Activated CD4-positive, alpha-beta T cell treated with anti-CD3 and anti-CD28 coated beads, Interleukin-2, amount 50 U/mL, for 48 hours (primary cell): ENCODE measurements at regions not wholly inside any gene's neighbourhood (a gene's known extent, or its start where the extent isn't known, plus 50 kb on each side); places are given as distances from the start of the nearest gene placed in this dataset.

Experiments
- DNase-seq, 2 experiments: peaks; one replicate each; pipeline ENCODE4 v3.0.0-alpha.2; 2020

DNA sequence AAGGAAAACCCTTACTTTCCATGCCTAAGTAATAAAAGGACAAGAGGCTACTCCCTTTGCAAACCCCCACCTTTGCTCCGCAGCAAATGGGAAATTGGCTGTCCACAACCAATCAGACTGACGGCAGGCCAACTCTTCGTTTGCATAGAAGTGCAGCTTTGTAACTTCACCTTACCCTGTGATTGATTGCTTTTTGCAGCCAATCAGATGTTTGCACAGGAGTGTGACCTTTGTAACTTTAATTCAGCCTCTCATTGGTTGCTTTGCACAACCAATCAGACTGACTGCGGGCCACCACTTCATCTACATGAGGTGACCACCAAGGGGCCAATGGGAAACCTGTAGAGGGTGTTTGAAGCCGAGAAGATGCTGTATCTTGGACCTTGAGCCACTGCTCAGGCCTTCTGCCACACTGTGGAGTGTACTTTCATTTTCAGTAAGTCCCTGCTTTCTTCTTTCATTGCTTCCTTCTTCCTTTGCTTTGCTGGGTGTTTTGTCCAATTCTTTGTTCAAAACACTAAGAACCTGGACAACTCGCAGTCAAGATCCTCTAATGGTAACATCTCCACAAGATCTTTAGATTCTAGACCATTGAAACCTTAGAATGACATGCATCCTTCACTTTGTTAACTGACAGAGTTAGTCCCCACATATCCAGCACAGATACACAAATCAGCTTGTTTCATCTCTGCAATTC lies 51.3 kb upstream of the FREM1 start:
- no peak for DNase-seq

DNA sequence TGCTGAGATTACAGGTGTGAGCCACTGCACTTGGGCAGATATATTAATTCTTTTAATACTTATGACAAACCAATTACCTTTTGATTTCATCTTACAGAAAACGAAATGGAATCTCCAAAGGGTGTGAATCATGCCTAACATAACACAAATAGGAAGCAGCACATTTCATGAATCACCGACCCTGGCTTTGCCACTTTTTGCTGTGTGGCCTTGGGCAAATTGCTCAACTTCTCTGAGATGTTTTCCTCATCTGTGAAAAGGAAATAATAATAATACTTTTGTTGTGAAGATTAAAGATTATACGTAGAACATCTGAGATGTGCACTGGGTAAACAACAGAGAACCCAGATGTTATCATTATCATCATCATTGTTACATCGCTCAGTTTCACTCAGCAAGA lies 50.7 kb upstream of the FREM1 start:
- DNase-seq: no peak
